ENCODE measurements at regions not wholly inside any gene's neighbourhood (a gene's known extent, or its start where the extent isn't known, plus 50 kb on each side); places are given as distances from the start of the nearest gene placed in this dataset.

DNA sequence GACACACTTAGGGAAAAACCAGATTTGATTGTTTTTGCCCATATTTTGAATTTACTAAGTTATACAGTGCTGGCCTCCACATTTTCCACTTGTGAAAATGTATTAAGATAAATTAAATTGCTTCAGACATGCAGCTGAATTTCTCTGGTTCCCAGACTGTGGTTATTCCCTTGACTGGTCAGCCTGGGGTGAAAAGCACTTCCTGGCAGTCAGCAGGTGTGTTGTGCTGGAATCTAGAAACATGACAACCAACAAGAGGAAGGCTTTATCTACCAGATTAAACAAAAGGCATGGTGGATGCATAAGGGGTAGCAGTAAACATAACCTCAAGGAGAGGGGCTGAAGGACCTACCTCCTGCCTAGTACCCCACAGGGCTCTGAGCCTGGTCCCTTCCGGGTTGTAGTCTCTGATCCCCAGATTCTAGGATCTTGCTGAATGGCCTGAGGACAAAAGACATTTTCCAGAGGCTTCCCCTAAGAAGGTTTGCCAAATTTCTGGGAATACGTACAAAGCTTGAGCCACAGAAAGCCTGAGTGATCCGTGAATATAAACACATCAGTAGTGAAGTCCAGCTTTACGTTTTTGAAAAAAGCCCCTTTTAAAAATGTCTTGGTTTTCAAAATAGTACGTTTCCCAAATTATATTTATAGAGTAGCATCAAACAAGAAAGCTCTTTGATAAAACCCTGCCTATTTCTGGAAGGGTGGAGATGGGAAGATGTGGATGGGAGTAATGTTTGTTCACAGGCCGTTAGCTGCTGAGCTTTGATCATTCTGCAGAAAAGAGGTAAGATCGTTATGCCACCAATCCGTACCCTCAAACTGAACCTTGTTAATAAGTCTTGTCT is 133.4 kb downstream of the LACC1 start:
- TF ChIP-seq CTCF (conservative IDR thresholded peaks at IDR 0.05; ENCODE audit: low read length) = no peak
- no peak for TF ChIP-seq EZH2phosphoT487 (IDR thresholded peaks at IDR 0.05; ENCODE audit: borderline replicate concordance, low read depth, low read length)

All from OCI-LY7 (cell line).